GM21447 (cell line): ENCODE measurements at regions not wholly inside any gene's neighbourhood (a gene's known extent, or its start where the extent isn't known, plus 50 kb on each side); places are given as distances from the start of the nearest gene placed in this dataset.
"Not testable (repeated sequence)": the region's sequence is repeated elsewhere in the genome, so short reads cannot be mapped to it uniquely, and the experiment has no call there.

Experiments
- ATAC-seq: cut with Tn5 transposase; IDR thresholded peaks from one replicate; pipeline ENCODE4 v1.9.1; 2021; ENCODE audit not compliant: unreplicated experiment

GRCh38 chr10:109426987-109427386 is 496.3 kb downstream of the XPNPEP1 start:
- no peak for ATAC-seq

GRCh38 chr10:109418795-109419194 is 504.5 kb downstream of the XPNPEP1 start:
- ATAC-seq = no peak

GRCh38 chr10:109417803-109418202 is 505.5 kb downstream of the XPNPEP1 start:
- ATAC-seq = no peak

GRCh38 chr10:109412353-109412752 is 511.0 kb downstream of the XPNPEP1 start:
- ATAC-seq = no peak

GRCh38 chr10:109411917-109412316 is 511.4 kb downstream of the XPNPEP1 start:
- no peak for ATAC-seq

- no peak for ATAC-seq
Observed at GRCh38 chr10:109405338-109405737, 518.0 kb downstream of the XPNPEP1 start.

GRCh38 chr10:109403551-109403950 is 519.8 kb downstream of the XPNPEP1 start:
- no peak for ATAC-seq

GRCh38 chr10:109393425-109393824 is 529.9 kb downstream of the XPNPEP1 start:
- ATAC-seq = no peak

- ATAC-seq = no peak
Observed at GRCh38 chr10:109386921-109387320, 536.4 kb downstream of the XPNPEP1 start.

GRCh38 chr10:109386101-109386500 is 537.2 kb downstream of the XPNPEP1 start:
- ATAC-seq = no peak

- ATAC-seq = no peak
Observed at GRCh38 chr10:109379186-109379585, 544.1 kb downstream of the XPNPEP1 start.

- no peak for ATAC-seq
Observed at GRCh38 chr10:109374215-109374614, 549.1 kb downstream of the XPNPEP1 start.

- no peak for ATAC-seq
Observed at GRCh38 chr10:109359316-109359715, 564.0 kb downstream of the XPNPEP1 start.

- no peak for ATAC-seq
Observed at GRCh38 chr10:109358325-109358724, 565.0 kb downstream of the XPNPEP1 start.

GRCh38 chr10:109348324-109348723 is 575.0 kb downstream of the XPNPEP1 start:
- ATAC-seq = no peak

- ATAC-seq = no peak
Observed at GRCh38 chr10:109343293-109343692, 580.0 kb downstream of the XPNPEP1 start.

- ATAC-seq = no peak
Observed at GRCh38 chr10:109341986-109342385, 581.3 kb downstream of the XPNPEP1 start.

- ATAC-seq = no peak
Observed at GRCh38 chr10:109328001-109328400, 595.3 kb downstream of the XPNPEP1 start.

GRCh38 chr10:109327266-109327665 is 596.0 kb downstream of the XPNPEP1 start:
- no peak for ATAC-seq

GRCh38 chr10:109324721-109325120 is 598.6 kb downstream of the XPNPEP1 start:
- ATAC-seq = no peak

GRCh38 chr10:109317746-109318366 is 605.5 kb downstream of the XPNPEP1 start:
- ATAC-seq = no peak

- not testable (repeated sequence) for ATAC-seq
Observed at GRCh38 chr10:109314016-109314415, 609.3 kb downstream of the XPNPEP1 start.

- ATAC-seq = not testable (repeated sequence)
Observed at GRCh38 chr10:109312555-109312954, 610.8 kb downstream of the XPNPEP1 start.
